HG02571 (cell line): ENCODE measurements at regions not wholly inside any gene's neighbourhood (a gene's known extent, or its start where the extent isn't known, plus 50 kb on each side); places are given as distances from the start of the nearest gene placed in this dataset.
"Not testable (repeated sequence)": the region's sequence is repeated elsewhere in the genome, so short reads cannot be mapped to it uniquely, and the experiment has no call there.

Experiments
- ATAC-seq: cut with Tn5 transposase; IDR thresholded peaks from one replicate; pipeline ENCODE4 v1.9.1; 2021; ENCODE audit warnings: mild to moderate bottlenecking, moderate library complexity; ENCODE audit not compliant: unreplicated experiment

- no peak for ATAC-seq
These were observed 439.9 kb upstream of the CHD1 start for GRCh38 chr5:99368726-99369125.

DNA sequence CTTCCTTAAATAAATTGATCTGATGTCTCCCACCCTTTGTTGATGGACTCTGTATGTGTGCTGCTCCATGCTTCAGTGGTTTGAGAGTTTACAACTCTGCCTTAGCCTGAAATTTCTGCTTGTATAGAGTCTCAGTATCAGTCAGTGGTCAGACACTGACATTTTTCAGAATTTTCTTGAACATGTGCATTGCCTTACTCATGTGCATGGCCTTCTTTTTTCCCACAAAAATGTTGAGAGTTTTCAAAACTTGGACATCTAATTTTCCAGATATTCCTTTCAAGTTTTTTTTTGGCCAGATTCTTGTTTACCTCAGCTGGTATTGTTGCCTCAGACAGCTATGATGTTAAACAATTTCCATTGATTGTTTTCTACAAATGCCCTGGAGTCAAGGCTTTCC, 427.1 kb upstream of the CHD1 start:
- no peak for ATAC-seq

DNA sequence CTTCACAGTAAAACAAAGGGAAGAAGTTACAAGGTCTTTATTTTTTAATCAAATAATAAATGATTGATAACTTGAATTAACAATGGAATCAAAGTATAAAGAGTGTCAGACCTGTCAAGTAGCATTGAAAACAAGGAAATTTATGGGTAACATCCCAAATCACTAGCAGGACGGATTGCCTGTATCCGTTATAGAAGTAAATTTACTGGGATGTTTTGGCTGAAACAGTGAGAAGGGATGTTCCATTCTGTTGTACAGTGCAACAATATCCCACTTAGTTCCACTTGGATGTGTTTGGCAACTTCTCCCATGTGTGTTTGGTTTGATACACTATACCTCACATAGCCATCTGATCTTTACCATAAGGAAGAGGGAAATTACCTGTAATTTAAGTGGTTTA, 421.0 kb upstream of the CHD1 start:
- ATAC-seq = no peak

DNA sequence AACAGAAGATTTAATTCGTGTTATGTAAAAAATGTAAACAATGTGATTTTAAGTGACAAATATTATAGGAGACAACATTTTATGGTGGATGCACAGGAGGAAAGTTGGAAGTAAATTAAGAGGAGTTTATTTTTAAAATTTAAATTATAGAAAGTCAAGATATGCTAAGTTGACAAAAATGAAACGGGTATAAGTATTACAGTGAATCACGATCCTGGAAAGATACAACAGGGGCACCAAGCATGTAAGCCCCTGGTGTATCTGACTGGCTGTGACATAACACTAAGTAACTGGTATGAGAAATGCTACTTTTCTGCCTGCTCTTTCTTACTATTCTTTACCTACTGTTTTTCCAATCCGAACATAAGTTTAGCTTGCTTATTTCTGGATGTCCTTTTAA, 419.8 kb upstream of the CHD1 start:
- no peak for ATAC-seq

GRCh38 chr5:99339758-99340157, 411.0 kb upstream of the CHD1 start:
- not testable (repeated sequence) for ATAC-seq

GRCh38 chr5:99334936-99335335, 406.1 kb upstream of the CHD1 start:
- ATAC-seq = no peak

- ATAC-seq = no peak
These were observed 402.3 kb upstream of the CHD1 start for GRCh38 chr5:99331061-99331460.

DNA sequence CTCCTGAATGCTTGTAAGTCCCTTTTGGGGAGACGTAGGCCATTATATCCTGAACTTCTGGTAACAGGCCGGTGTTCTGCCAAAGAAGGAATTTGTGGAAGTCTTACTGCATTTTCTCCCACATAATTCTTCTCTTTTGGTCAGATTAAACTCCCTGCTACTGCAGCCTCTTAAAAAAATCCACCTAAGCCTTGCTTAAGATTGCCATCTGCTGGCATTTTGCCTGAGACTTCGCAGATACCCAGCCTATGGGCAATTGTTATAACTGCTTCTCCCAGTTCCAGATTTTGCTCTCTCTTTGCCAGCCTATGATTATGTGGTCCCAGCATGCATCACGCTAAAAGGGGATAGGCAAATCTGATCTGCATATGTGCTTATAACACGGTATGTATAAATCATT, 391.6 kb upstream of the CHD1 start:
- no peak for ATAC-seq

GRCh38 chr5:99317136-99317535, 388.3 kb upstream of the CHD1 start:
- no peak for ATAC-seq

GRCh38 chr5:99316484-99316883, 387.7 kb upstream of the CHD1 start:
- ATAC-seq = no peak

DNA sequence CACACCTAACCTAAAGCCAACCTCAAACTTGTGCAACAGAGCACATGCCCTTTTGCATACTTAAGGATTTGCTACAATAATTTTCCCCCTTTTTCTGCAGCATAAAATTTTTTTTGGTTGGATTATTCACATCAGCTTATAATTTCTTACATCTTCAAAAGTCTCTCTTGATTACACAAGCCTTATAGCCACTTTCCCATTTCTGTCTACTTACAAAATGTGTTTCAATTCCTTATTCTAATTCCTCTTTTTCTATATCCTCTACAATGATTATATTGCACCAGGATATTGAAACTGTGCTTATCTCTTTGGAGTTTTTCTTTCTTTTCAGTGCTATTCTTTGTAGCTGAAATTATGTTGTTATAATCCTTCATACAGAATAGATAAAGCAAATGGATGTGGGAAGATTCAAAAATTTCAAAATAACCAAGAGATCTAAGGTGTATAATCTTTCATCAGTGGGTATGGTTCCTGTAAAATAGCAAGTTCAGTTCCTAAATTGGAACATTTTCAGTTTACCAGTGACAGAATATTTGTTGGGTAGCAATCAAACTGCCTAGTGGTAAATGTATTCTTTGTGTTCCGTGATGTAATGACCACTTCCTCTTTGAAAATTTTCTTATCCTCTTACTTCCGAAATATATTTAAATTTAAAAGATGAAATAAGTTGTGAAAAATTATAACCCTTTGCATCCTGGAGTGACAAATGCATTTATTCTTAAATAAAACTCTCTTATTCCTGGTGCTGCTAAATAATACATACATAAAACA, 386.8 kb upstream of the CHD1 start:
- ATAC-seq = no peak

DNA sequence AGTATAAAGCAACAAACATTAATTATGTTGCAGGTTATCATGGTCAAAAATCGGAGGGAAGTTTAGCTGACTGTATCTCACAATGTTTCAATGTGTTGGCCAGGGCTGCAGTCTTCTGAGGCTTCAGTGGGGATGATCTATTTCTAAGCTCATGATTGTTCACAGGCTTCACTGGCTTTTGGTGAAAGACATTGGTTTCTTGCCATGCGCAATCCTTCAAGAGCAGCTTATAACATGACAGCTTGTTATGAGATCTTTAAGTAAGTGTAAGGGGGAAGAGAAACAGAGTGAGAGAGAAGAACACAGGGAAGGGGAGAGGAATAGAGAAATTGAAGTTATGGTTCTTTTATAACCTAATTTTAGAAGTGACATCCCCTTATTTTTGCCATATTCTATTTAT, 385.9 kb upstream of the CHD1 start:
- ATAC-seq = no peak

DNA sequence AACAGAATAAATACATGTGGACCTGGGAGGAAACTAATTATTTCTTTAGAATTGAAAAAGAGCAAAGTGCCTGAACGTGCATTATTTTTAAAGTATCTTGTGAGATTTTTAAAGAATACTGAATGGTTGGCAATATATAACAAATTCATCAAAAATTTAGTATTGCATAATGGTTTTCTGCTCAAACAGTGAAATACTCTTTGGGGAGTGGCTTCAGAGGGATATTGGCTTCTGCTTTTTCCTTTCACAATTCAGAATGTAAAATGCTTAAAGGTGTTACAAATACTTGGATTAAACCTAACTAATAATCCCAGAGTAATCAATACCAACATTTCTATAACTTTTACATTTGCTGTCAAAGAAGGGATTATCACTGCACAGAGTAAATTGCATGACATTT, 379.3 kb upstream of the CHD1 start:
- no peak for ATAC-seq

DNA sequence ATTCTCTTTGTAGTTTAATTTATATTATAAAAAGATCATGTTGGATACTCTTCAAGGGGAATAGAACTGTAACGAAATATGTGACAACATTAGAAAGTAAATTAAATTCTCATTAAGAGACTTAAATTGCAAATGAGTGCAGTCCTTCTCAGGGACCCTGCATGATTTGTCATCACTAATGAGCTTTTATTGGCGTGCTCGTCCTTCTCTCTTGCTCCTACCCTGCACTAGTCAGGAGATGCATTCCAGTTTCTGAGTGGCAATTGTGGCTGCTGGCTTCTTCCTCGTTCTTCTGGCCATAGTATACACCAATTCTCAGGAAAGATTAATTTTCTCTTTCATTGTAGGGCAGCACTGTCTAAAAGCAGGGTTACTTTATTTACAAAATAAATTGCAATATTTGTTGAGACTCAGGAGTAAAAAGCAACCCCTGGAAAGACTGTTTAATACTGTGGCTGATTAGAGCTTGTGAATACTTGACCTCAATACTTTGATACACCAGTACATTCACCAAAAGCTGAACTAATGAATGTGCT, 376.3 kb upstream of the CHD1 start:
- ATAC-seq = no peak

DNA sequence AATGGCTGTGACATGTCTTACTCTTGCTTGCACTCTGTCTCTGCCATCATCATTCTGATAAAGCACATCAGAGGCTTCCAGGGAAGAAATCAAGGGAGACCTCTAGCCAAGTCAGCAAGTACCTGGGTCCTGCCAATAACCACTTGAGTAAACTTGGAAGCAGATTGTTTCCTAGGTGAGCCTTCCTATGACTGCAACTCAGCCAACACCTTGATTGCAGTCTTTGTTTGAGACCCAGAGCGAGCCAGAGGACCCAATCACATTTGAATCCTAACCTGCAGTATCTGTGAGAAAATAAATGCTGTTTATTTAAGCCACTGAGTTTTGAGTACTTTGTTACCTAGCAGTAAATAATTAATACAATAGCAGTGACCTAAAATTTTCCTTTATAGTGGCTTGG, 356.8 kb upstream of the CHD1 start:
- no peak for ATAC-seq

- no peak for ATAC-seq
These were observed 346.3 kb upstream of the CHD1 start for GRCh38 chr5:99275128-99275527.

- ATAC-seq = no peak
These were observed 343.8 kb upstream of the CHD1 start for GRCh38 chr5:99272576-99272975.

DNA sequence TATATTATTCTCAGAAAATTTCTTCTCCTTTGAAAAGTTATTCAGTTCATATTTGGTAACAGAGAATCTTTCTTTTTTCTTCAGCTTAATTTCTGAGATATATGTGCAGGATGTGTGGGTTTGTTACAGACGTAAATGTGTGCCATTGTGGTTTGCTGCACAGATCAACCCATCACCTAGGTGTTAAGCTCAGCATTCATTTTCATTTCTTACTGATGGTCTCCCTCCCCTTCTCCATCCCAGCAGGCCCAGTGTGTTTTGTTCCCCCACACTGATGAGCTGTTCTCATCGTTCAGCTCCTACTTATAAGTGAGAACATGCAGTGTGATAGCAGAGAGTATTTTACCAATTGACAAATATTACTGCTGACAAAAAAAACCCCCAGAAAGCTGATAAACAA, 330.0 kb upstream of the CHD1 start:
- no peak for ATAC-seq

- ATAC-seq = no peak
These were observed 319.3 kb upstream of the CHD1 start for GRCh38 chr5:99248066-99248465.

DNA sequence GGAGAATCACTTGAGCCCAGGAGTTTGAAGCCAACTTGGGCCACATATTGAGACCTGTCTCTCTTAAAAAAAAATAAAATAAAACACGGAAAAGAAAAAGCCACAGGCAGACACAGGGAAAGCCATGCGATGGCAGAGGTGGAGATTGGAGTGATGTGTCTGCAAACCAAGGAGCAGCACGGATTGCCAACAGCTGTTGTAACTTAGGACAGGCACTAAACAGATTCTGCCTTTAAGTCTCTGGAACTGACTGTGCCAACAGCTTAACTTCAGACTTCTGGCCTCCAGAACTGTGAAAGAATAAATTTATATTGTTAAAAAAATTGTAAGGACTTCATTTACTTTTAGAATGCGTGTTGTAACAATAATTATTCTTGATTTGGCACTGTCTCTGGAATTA, 318.5 kb upstream of the CHD1 start:
- ATAC-seq = no peak

GRCh38 chr5:99243111-99243510, 314.3 kb upstream of the CHD1 start:
- no peak for ATAC-seq

GRCh38 chr5:99239826-99240360, 311.1 kb upstream of the CHD1 start:
- no peak for ATAC-seq
